Right kidney (tissue), 1 donor: ENCODE measurements at regions not wholly inside any gene's neighbourhood (a gene's known extent, or its start where the extent isn't known, plus 50 kb on each side); places are given as distances from the start of the nearest gene placed in this dataset.
"Not testable (repeated sequence)": the region's sequence is repeated elsewhere in the genome, so short reads cannot be mapped to it uniquely, and the experiment has no call there.

Experiments
- DNase-seq: peaks from one replicate; pipeline ENCODE4 v3.0.0-alpha.2; 2016

GRCh38 chr7:356691-357462 is 66.9 kb downstream of the FOXL3 start:
- DNase-seq, result peak; percentile 9

GRCh38 chr7:357531-358209 is 67.7 kb downstream of the FOXL3 start:
- DNase-seq, result peak; percentile 7

GRCh38 chr7:358352-358751 is 68.4 kb downstream of the FOXL3 start:
- no peak for DNase-seq

GRCh38 chr7:359226-359765 is 69.3 kb downstream of the FOXL3 start:
- DNase-seq, result peak; percentile 7

GRCh38 chr7:359766-360361 is 69.9 kb downstream of the FOXL3 start:
- no peak for DNase-seq

- DNase-seq, result peak; percentile 54
Measured at GRCh38 chr7:360454-361100, 70.6 kb downstream of the FOXL3 start.

- not testable (repeated sequence) for DNase-seq
Measured at GRCh38 chr7:361182-361581, 71.2 kb downstream of the FOXL3 start.

- DNase-seq, result peak; percentile 52
Measured at GRCh38 chr7:361680-362401, 71.9 kb downstream of the FOXL3 start.

- DNase-seq, result peak; percentile 50
Measured at GRCh38 chr7:362402-363096, 72.6 kb downstream of the FOXL3 start.

- DNase-seq, result peak; percentile 4
Measured at GRCh38 chr7:363626-364025, 73.7 kb downstream of the FOXL3 start.

GRCh38 chr7:364536-364935 is 74.6 kb downstream of the FOXL3 start:
- DNase-seq, result no peak

GRCh38 chr7:365593-365992 is 75.6 kb downstream of the FOXL3 start:
- no peak for DNase-seq

GRCh38 chr7:366161-366803 is 76.3 kb downstream of the FOXL3 start:
- peak; percentile 60 for DNase-seq

- DNase-seq, result no peak
Measured at GRCh38 chr7:367351-367901, 77.5 kb downstream of the FOXL3 start.

GRCh38 chr7:368651-369475 is 78.9 kb downstream of the FOXL3 start:
- DNase-seq, result peak; percentile 54

GRCh38 chr7:369476-370258 is 79.7 kb downstream of the FOXL3 start:
- DNase-seq, result peak; percentile 39

- DNase-seq, result no peak
Measured at GRCh38 chr7:370259-370625, 80.3 kb downstream of the FOXL3 start.

GRCh38 chr7:370775-371118 is 80.8 kb downstream of the FOXL3 start:
- DNase-seq, result no peak
